ENCODE measurements at regions not wholly inside any gene's neighbourhood (a gene's known extent, or its start where the extent isn't known, plus 50 kb on each side); places are given as distances from the start of the nearest gene placed in this dataset.

GRCh38 chr4:43271946-43272345 lies 379.4 kb downstream of the GRXCR1 start:
- TF ChIP-seq CTCF (IDR thresholded peaks at IDR 0.05 in 8 of 11, conservative IDR thresholded peaks at IDR 0.05 in 3 of 11) (no peak), POLR2A (IDR thresholded peaks at IDR 0.05) (no peak)
